ENCODE measurements at regions not wholly inside any gene's neighbourhood (a gene's known extent, or its start where the extent isn't known, plus 50 kb on each side); places are given as distances from the start of the nearest gene placed in this dataset.
"Not testable (repeated sequence)": the region's sequence is repeated elsewhere in the genome, so short reads cannot be mapped to it uniquely, and the experiment has no call there.

- DNase-seq (ENCODE audit: low read depth) = no peak
These were observed 85.2 kb upstream of the NCOR2 start for GRCh38 chr12:124652661-124653060.

- DNase-seq (ENCODE audit: low read depth) = no peak
These were observed 84.3 kb upstream of the NCOR2 start for GRCh38 chr12:124651516-124652273.

GRCh38 chr12:124650912-124651311 lies 83.5 kb upstream of the NCOR2 start:
- no peak for DNase-seq (ENCODE audit: low read depth)

- DNase-seq (ENCODE audit: low read depth) = no peak
These were observed 81.4 kb upstream of the NCOR2 start for GRCh38 chr12:124648710-124649384.

GRCh38 chr12:124647316-124647715 lies 79.9 kb upstream of the NCOR2 start:
- no peak for DNase-seq (ENCODE audit: low read depth)

GRCh38 chr12:124646385-124647230 lies 79.2 kb upstream of the NCOR2 start:
- DNase-seq (ENCODE audit: low read depth) = no peak

- DNase-seq (ENCODE audit: low read depth) = no peak
These were observed 78.3 kb upstream of the NCOR2 start for GRCh38 chr12:124645530-124646244.

- DNase-seq (ENCODE audit: low read depth) = not testable (repeated sequence)
These were observed 76.4 kb upstream of the NCOR2 start for GRCh38 chr12:124643768-124644167.

- DNase-seq (ENCODE audit: low read depth) = no peak
These were observed 74.7 kb upstream of the NCOR2 start for GRCh38 chr12:124642105-124642504.

- no peak for DNase-seq (ENCODE audit: low read depth)
These were observed 74.2 kb upstream of the NCOR2 start for GRCh38 chr12:124641591-124641990.

GRCh38 chr12:124640056-124640455 lies 72.6 kb upstream of the NCOR2 start:
- peak; percentile 64 for DNase-seq (ENCODE audit: low read depth)

GRCh38 chr12:124639122-124639806 lies 71.9 kb upstream of the NCOR2 start:
- no peak for DNase-seq (ENCODE audit: low read depth)

GRCh38 chr12:124637581-124637981 lies 70.2 kb upstream of the NCOR2 start:
- no peak for DNase-seq (ENCODE audit: low read depth)

GRCh38 chr12:124637163-124637562 lies 69.8 kb upstream of the NCOR2 start:
- DNase-seq (ENCODE audit: low read depth) = no peak

GRCh38 chr12:124636138-124636978 lies 68.9 kb upstream of the NCOR2 start:
- peak; percentile 36 for DNase-seq (ENCODE audit: low read depth)

- DNase-seq (ENCODE audit: low read depth) = no peak
These were observed 67.9 kb upstream of the NCOR2 start for GRCh38 chr12:124635316-124635715.

- DNase-seq (ENCODE audit: low read depth) = no peak
These were observed 66.3 kb upstream of the NCOR2 start for GRCh38 chr12:124633365-124634362.

- DNase-seq (ENCODE audit: low read depth) = no peak
These were observed 65.1 kb upstream of the NCOR2 start for GRCh38 chr12:124632519-124632984.

- DNase-seq (ENCODE audit: low read depth) = no peak
These were observed 64.4 kb upstream of the NCOR2 start for GRCh38 chr12:124631681-124632256.
